PC-3 (cell line): ENCODE measurements at regions not wholly inside any gene's neighbourhood (a gene's known extent, or its start where the extent isn't known, plus 50 kb on each side); places are given as distances from the start of the nearest gene placed in this dataset.
"Not testable (repeated sequence)": the region's sequence is repeated elsewhere in the genome, so short reads cannot be mapped to it uniquely, and the experiment has no call there.

Experiments
- ATAC-seq: fragments of 200-7000 bp; cut with Tn5 transposase; 2 replicates; pipeline ENCODE4 v1.9.1; 2020; ENCODE audit warnings: mild to moderate bottlenecking, moderate library complexity
- BruUV-seq: library from RNA; stranded (reverse); fragments of 400-500 nt; replicated peaks from 2 replicates; lab custom pipeline; 2021; lab: Mats Ljungman, UMichigan
- CTCF ChIA-PET: fragments of 300-600 bp; sonication (Branson Sonifier 250); formaldehyde crosslinking; loops from one replicate; lab custom pipeline; 2022; ENCODE audit warnings: antibody characterized with exemption; lab: Charles Lee
- POLR2A ChIA-PET: fragments of 300-600 bp; sonication (Branson Sonifier 250); formaldehyde crosslinking; loops from one replicate; lab custom pipeline; 2022; ENCODE audit warnings: antibody characterized with exemption; ENCODE audit not compliant: unreplicated experiment; lab: Charles Lee
- DNase-seq: peaks from one replicate; pipeline ENCODE4 v3.0.0-alpha.2; 2015
- H2AFZ ChIP-seq: fragments of 300-600 bp; sonication (generic); 2 replicates; pipeline ENCODE4 v1.6.0; 2016; ENCODE audit warnings: antibody characterized with exemption, low read length
- H3F3A ChIP-seq: fragments of 300-600 bp; sonication (generic); one replicate; pipeline ENCODE4 v1.6.0; 2017; ENCODE audit warnings: antibody characterized with exemption, low read length, control low read depth, mild to moderate bottlenecking; ENCODE audit not compliant: unreplicated experiment
- H3K27ac ChIP-seq: fragments of 300-600 bp; sonication (generic); 2 replicates; pipeline ENCODE4 v1.5.1; 2016; ENCODE audit warnings: mild to moderate bottlenecking, low read length
- H3K27me3 ChIP-seq: fragments of 300-600 bp; sonication (generic); 2 replicates; pipeline ENCODE4 v1.6.1; 2016; ENCODE audit warnings: low read length, mixed read lengths
- H3K36me3 ChIP-seq: fragments of 300-600 bp; sonication (generic); 2 replicates; pipeline ENCODE4 v1.6.1; 2016; ENCODE audit warnings: low read depth, mixed run types, low read length, mixed read lengths
- H3K4me1 ChIP-seq: fragments of 300-600 bp; sonication (generic); 2 replicates; pipeline ENCODE4 v1.5.1; 2016; ENCODE audit warnings: low read length; ENCODE audit not compliant: insufficient read depth
- H3K4me2 ChIP-seq: fragments of 300-600 bp; sonication (generic); 2 replicates; pipeline ENCODE4 v1.6.0; 2016; ENCODE audit warnings: low read length
- H3K4me3 ChIP-seq: fragments of 300-600 bp; sonication (generic); 2 replicates; pipeline ENCODE4 v1.5.1; 2016; ENCODE audit warnings: mild to moderate bottlenecking, low read length, mixed read lengths
- H3K79me2 ChIP-seq: fragments of 300-600 bp; sonication (generic); 2 replicates; pipeline ENCODE4 v1.6.1; 2017; ENCODE audit warnings: low read length, mixed read lengths
- H3K9ac ChIP-seq: fragments of 300-600 bp; sonication (generic); 2 replicates; pipeline ENCODE4 v1.6.0; 2016; ENCODE audit warnings: mild to moderate bottlenecking, low read length
- H3K9me2 ChIP-seq: fragments of 300-600 bp; sonication (generic); replicated peaks from 2 replicates; pipeline ENCODE4 v1.6.1; 2016; ENCODE audit warnings: mixed run types, low read length, mixed read lengths
- H3K9me3 ChIP-seq: fragments of 300-600 bp; sonication (generic); 2 replicates; pipeline ENCODE4 v1.6.1; 2016; ENCODE audit warnings: low read length, mixed read lengths
- H4K20me1 ChIP-seq: fragments of 300-600 bp; sonication (generic); 2 replicates; pipeline ENCODE4 v1.6.1; 2016; ENCODE audit warnings: low read length, mixed read lengths
- intact Hi-C: fragments of 100-400 bp; cut with micrococcal nuclease; formaldehyde crosslinking; loops from 2 replicates; pipeline ENCODE4 v1.9.0; 2023

DNA sequence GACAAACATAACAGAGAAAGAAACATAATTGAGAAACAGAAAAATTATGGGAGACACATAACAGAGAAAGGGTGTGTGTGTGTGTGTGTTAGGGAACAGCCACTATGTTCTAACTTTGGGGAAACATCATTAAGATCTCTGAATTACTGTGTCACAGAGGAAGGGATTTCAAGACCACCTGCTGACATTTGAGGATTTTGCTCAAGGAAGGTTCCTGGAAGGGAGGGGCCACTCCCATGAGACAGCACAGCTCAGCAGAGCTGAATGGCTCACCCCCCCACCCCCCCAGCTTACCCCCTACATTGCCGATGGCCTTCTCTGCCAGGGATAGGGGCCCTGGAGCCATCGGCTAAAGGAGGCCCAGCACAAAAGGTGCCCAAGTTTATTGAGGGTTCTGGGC, 124.6 kb upstream of the ZNF469 start:
- H3K9ac ChIP-seq, CTCF ChIA-PET, H4K20me1 ChIP-seq, H3K9me3 ChIP-seq, DNase-seq, H3F3A ChIP-seq, intact Hi-C loops, H3K4me2 ChIP-seq, BruUV-seq, H3K27ac ChIP-seq, ATAC-seq, H3K9me2 ChIP-seq, H3K27me3 ChIP-seq, H3K79me2 ChIP-seq, H3K36me3 ChIP-seq, H3K4me3 ChIP-seq, POLR2A ChIA-PET, H2AFZ ChIP-seq, H3K4me1 ChIP-seq: not testable (repeated sequence)

- H2AFZ ChIP-seq, H3K79me2 ChIP-seq, POLR2A ChIA-PET, H3K9me3 ChIP-seq, BruUV-seq, H3K27me3 ChIP-seq, H4K20me1 ChIP-seq, H3K36me3 ChIP-seq, H3K4me2 ChIP-seq, H3F3A ChIP-seq, H3K27ac ChIP-seq, intact Hi-C loops, H3K9ac ChIP-seq, ATAC-seq, CTCF ChIA-PET, H3K4me3 ChIP-seq, H3K4me1 ChIP-seq, H3K9me2 ChIP-seq: not testable (repeated sequence)
- DNase-seq = peak; percentile 42
Observed at GRCh38 chr16:88258764-88259525, 123.8 kb upstream of the ZNF469 start.

DNA sequence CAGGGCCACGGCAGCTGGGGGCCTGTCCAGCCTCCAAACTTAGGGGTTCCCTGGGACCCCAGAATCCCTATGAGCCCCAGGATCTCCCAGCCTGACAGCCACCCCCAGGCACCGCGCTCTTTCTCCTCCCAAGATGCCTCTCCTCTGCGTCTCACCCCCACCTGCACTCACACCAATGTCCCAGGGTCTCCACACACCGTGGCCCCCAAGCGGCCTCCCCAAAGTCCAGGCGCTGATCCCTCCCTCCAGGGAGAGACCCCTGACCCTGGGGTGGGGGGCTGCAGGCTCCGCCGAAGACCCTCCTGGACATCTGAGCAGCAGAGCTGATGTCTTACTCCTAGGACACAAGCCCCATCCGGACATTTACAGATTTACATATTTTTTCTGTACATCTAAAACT, 123.2 kb upstream of the ZNF469 start:
- H3K9ac ChIP-seq, POLR2A ChIA-PET, H3K9me2 ChIP-seq, BruUV-seq, ATAC-seq, H3K4me3 ChIP-seq, H3K27ac ChIP-seq, DNase-seq, H4K20me1 ChIP-seq, H3K36me3 ChIP-seq, H3K27me3 ChIP-seq, CTCF ChIA-PET, H3K4me1 ChIP-seq, intact Hi-C loops, H2AFZ ChIP-seq, H3F3A ChIP-seq, H3K9me3 ChIP-seq, H3K79me2 ChIP-seq, H3K4me2 ChIP-seq: not testable (repeated sequence)

DNA sequence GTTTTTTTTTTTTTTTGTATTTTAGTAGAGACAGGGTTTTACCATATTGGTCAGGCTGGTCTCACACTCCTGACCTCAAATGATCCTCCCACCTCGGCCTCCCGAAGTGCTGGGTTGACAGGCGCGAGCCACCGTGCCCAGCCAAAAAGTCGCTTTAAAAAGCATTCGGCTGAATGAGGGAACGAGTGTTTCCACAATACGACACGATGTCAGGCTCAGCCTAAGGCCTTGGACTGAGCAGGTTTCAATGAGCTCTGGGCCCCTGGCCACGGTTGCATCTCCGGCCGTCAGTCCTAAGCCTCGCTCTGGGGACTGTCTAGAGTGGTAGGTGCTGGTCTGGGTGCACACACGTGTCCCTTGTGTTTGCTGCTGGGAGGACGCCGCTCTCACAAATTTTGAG, 122.6 kb upstream of the ZNF469 start:
- H3K4me2 ChIP-seq, H3K9me3 ChIP-seq, H3K36me3 ChIP-seq, H3K9me2 ChIP-seq, BruUV-seq, H3K27me3 ChIP-seq, H2AFZ ChIP-seq, intact Hi-C loops, CTCF ChIA-PET, H3K27ac ChIP-seq, H3K4me3 ChIP-seq, H3F3A ChIP-seq, H3K79me2 ChIP-seq, H4K20me1 ChIP-seq, H3K9ac ChIP-seq, DNase-seq, ATAC-seq, POLR2A ChIA-PET: not testable (repeated sequence)
- H3K4me1 ChIP-seq = peaks cover 11% of the 10 kb centered on the region

- DNase-seq, H3K27me3 ChIP-seq, H4K20me1 ChIP-seq, H3K9me3 ChIP-seq, H3K9me2 ChIP-seq, BruUV-seq, H2AFZ ChIP-seq, ATAC-seq, H3K4me3 ChIP-seq, CTCF ChIA-PET, H3K36me3 ChIP-seq, POLR2A ChIA-PET, H3F3A ChIP-seq, H3K27ac ChIP-seq, H3K79me2 ChIP-seq, H3K9ac ChIP-seq, H3K4me2 ChIP-seq, intact Hi-C loops: not testable (repeated sequence)
- H3K4me1 ChIP-seq = peaks cover 17% of the 10 kb centered on the region
Observed at GRCh38 chr16:88260881-88261665, 121.7 kb upstream of the ZNF469 start.

GRCh38 chr16:88261814-88262605, 120.7 kb upstream of the ZNF469 start:
- H4K20me1 ChIP-seq, H3K9ac ChIP-seq, H3K79me2 ChIP-seq, H3K9me2 ChIP-seq, POLR2A ChIA-PET, H3K4me2 ChIP-seq, BruUV-seq, intact Hi-C loops, H3K27me3 ChIP-seq, H3F3A ChIP-seq, H3K9me3 ChIP-seq, H3K27ac ChIP-seq, DNase-seq, ATAC-seq, CTCF ChIA-PET, H3K4me3 ChIP-seq, H3K36me3 ChIP-seq, H2AFZ ChIP-seq: not testable (repeated sequence)
- peaks cover 17% of the 10 kb centered on the region for H3K4me1 ChIP-seq
